Activated naive CD8-positive, alpha-beta T cell treated with anti-CD3 and anti-CD28 coated beads, Interleukin-2, amount 50 U/mL, for 24 hours (primary cell): ENCODE measurements at regions not wholly inside any gene's neighbourhood (a gene's known extent, or its start where the extent isn't known, plus 50 kb on each side); places are given as distances from the start of the nearest gene placed in this dataset.

Source experiments
- ATAC-seq: fragments of 150-1000 bp; cut with Tn5 transposase; one replicate; pipeline ENCODE4 v1.10.0; 2021
- DNase-seq: peaks from one replicate; pipeline ENCODE4 v3.0.0; 2021
- H3K27ac Mint-ChIP-seq: one replicate; pipeline ENCODE4 v1.8.0; 2021; ENCODE audit warnings: mild to moderate bottlenecking, mixed read lengths
- H3K27me3 Mint-ChIP-seq: one replicate; pipeline ENCODE4 v1.8.0; 2021; ENCODE audit warnings: mixed read lengths
- H3K36me3 Mint-ChIP-seq: one replicate; pipeline ENCODE4 v1.8.0; 2021; ENCODE audit warnings: low read depth, mixed read lengths
- H3K4me1 Mint-ChIP-seq: one replicate; pipeline ENCODE4 v1.8.0; 2021; ENCODE audit warnings: mixed read lengths
- H3K4me3 Mint-ChIP-seq: one replicate; pipeline ENCODE4 v1.8.0; 2021; ENCODE audit warnings: mild to moderate bottlenecking, moderate library complexity, mixed read lengths
- H3K9me3 Mint-ChIP-seq: one replicate; pipeline ENCODE4 v1.8.0; 2021; ENCODE audit warnings: mixed read lengths

- H3K4me3 Mint-ChIP-seq, result no peak overlapping the region
- peaks cover 6% of the 10 kb centered on the region for H3K4me1 Mint-ChIP-seq
- ATAC-seq, result no peak
- H3K27ac Mint-ChIP-seq, result no peak overlapping the region
- DNase-seq, result no peak
- H3K27me3 Mint-ChIP-seq, result peaks cover 37% of the 10 kb centered on the region
- H3K9me3 Mint-ChIP-seq, result peaks cover 3% of the 10 kb centered on the region
- no peaks in the 10 kb centered on the region for H3K36me3 Mint-ChIP-seq
Observed at GRCh38 chr12:76266797-76267196, 81.4 kb downstream of the BBS10 start.

GRCh38 chr12:76265424-76266180 is 82.6 kb downstream of the BBS10 start:
- H3K4me3 Mint-ChIP-seq, result no peak overlapping the region

GRCh38 chr12:76264611-76265012 is 83.6 kb downstream of the BBS10 start:
- H3K4me3 Mint-ChIP-seq, result no peak overlapping the region
- no peak for DNase-seq
- peaks cover 4% of the 10 kb centered on the region for H3K4me1 Mint-ChIP-seq
- peaks cover 3% of the 10 kb centered on the region for H3K9me3 Mint-ChIP-seq
- no peak for ATAC-seq
- peaks cover 35% of the 10 kb centered on the region for H3K27me3 Mint-ChIP-seq
- no peaks in the 10 kb centered on the region for H3K36me3 Mint-ChIP-seq
- H3K27ac Mint-ChIP-seq, result no peak overlapping the region

More at GRCh38 chr12:76265424-76266180, 82.6 kb downstream of the BBS10 start:
- ATAC-seq, result no peak
- Mint-ChIP-seq H3K4me1 (peaks cover 4% of the 10 kb centered on the region), H3K36me3 (no peaks in the 10 kb centered on the region), H3K9me3 (peaks cover 3% of the 10 kb centered on the region), H3K27ac (no peak overlapping the region), H3K27me3 (peaks cover 35% of the 10 kb centered on the region)
- no peak for DNase-seq

- ATAC-seq (no peak), DNase-seq (no peak)
- Mint-ChIP-seq H3K27me3 (peaks cover 30% of the 10 kb centered on the region), H3K4me1 (peaks cover 4% of the 10 kb centered on the region), H3K27ac (no peak overlapping the region), H3K36me3 (no peaks in the 10 kb centered on the region), H3K9me3 (peaks cover 3% of the 10 kb centered on the region), H3K4me3 (no peak overlapping the region)
Observed at GRCh38 chr12:76263696-76264095, 84.5 kb downstream of the BBS10 start.

GRCh38 chr12:76260390-76260748 is 87.8 kb downstream of the BBS10 start:
- H3K9me3 Mint-ChIP-seq, result peaks cover 3% of the 10 kb centered on the region
- DNase-seq (no peak), ATAC-seq (no peak)
- H3K4me3 Mint-ChIP-seq, result no peak overlapping the region
- H3K27ac Mint-ChIP-seq, result no peak overlapping the region
- H3K36me3 Mint-ChIP-seq, result no peaks in the 10 kb centered on the region
- peaks cover 2% of the 10 kb centered on the region for H3K4me1 Mint-ChIP-seq
- peaks cover 21% of the 10 kb centered on the region for H3K27me3 Mint-ChIP-seq

- H3K9me3 Mint-ChIP-seq, result peaks cover 3% of the 10 kb centered on the region
- H3K4me1 Mint-ChIP-seq, result peaks cover under 1% of the 10 kb centered on the region
- no peak for DNase-seq
- no peaks in the 10 kb centered on the region for H3K36me3 Mint-ChIP-seq
- no peak overlapping the region for H3K27ac Mint-ChIP-seq
- peaks cover 21% of the 10 kb centered on the region for H3K27me3 Mint-ChIP-seq
- no peak overlapping the region for H3K4me3 Mint-ChIP-seq
- ATAC-seq, result no peak
Observed at GRCh38 chr12:76259660-76260389, 88.4 kb downstream of the BBS10 start.

- Mint-ChIP-seq H3K36me3 (no peaks in the 10 kb centered on the region), H3K27ac (no peak overlapping the region), H3K4me3 (no peak overlapping the region), H3K4me1 (no peaks in the 10 kb centered on the region), H3K9me3 (peaks cover 3% of the 10 kb centered on the region), H3K27me3 (peaks cover 18% of the 10 kb centered on the region)
- ATAC-seq (no peak), DNase-seq (no peak)
Observed at GRCh38 chr12:76259106-76259505, 89.1 kb downstream of the BBS10 start.

GRCh38 chr12:76256904-76257303 is 91.3 kb downstream of the BBS10 start:
- H3K9me3 Mint-ChIP-seq, result no peaks in the 10 kb centered on the region
- DNase-seq, result no peak
- ATAC-seq, result peak; percentile 36
- H3K27ac Mint-ChIP-seq, result no peak overlapping the region
- no peaks in the 10 kb centered on the region for H3K36me3 Mint-ChIP-seq
- H3K4me1 Mint-ChIP-seq, result no peaks in the 10 kb centered on the region
- H3K4me3 Mint-ChIP-seq, result no peak overlapping the region
- H3K27me3 Mint-ChIP-seq, result peaks cover 10% of the 10 kb centered on the region

- Mint-ChIP-seq H3K9me3 (no peaks in the 10 kb centered on the region), H3K27me3 (peaks cover 5% of the 10 kb centered on the region), H3K4me3 (no peak overlapping the region), H3K4me1 (no peaks in the 10 kb centered on the region), H3K36me3 (no peaks in the 10 kb centered on the region), H3K27ac (no peak overlapping the region)
- DNase-seq (no peak), ATAC-seq (no peak)
Observed at GRCh38 chr12:76256321-76256720, 91.9 kb downstream of the BBS10 start.

GRCh38 chr12:76255692-76256091 is 92.5 kb downstream of the BBS10 start:
- Mint-ChIP-seq H3K4me1 (no peaks in the 10 kb centered on the region), H3K36me3 (no peaks in the 10 kb centered on the region), H3K27me3 (peaks cover 5% of the 10 kb centered on the region), H3K27ac (no peak overlapping the region), H3K9me3 (no peaks in the 10 kb centered on the region), H3K4me3 (no peak overlapping the region)
- DNase-seq (no peak), ATAC-seq (no peak)

GRCh38 chr12:76255281-76255680 is 92.9 kb downstream of the BBS10 start:
- ATAC-seq (no peak), DNase-seq (no peak)
- Mint-ChIP-seq H3K4me3 (no peak overlapping the region), H3K27ac (no peak overlapping the region), H3K4me1 (no peaks in the 10 kb centered on the region), H3K9me3 (no peaks in the 10 kb centered on the region), H3K27me3 (peaks cover 8% of the 10 kb centered on the region), H3K36me3 (no peaks in the 10 kb centered on the region)

GRCh38 chr12:76252031-76252430 is 96.2 kb downstream of the BBS10 start:
- ATAC-seq, result no peak
- Mint-ChIP-seq H3K4me1 (no peaks in the 10 kb centered on the region), H3K27me3 (peaks cover 11% of the 10 kb centered on the region), H3K36me3 (no peaks in the 10 kb centered on the region), H3K4me3 (no peak overlapping the region), H3K9me3 (no peaks in the 10 kb centered on the region), H3K27ac (no peak overlapping the region)
- DNase-seq, result no peak

GRCh38 chr12:76250256-76250655 is 98.0 kb downstream of the BBS10 start:
- no peak for DNase-seq
- H3K27ac Mint-ChIP-seq, result no peak overlapping the region
- H3K27me3 Mint-ChIP-seq, result peaks cover 22% of the 10 kb centered on the region
- H3K4me3 Mint-ChIP-seq, result no peak overlapping the region
- H3K9me3 Mint-ChIP-seq, result no peaks in the 10 kb centered on the region
- ATAC-seq, result no peak
- no peaks in the 10 kb centered on the region for H3K4me1 Mint-ChIP-seq
- H3K36me3 Mint-ChIP-seq, result no peaks in the 10 kb centered on the region

- no peak overlapping the region for H3K27ac Mint-ChIP-seq
- H3K4me3 Mint-ChIP-seq, result no peak overlapping the region
- no peaks in the 10 kb centered on the region for H3K4me1 Mint-ChIP-seq
- no peaks in the 10 kb centered on the region for H3K9me3 Mint-ChIP-seq
- peaks cover 24% of the 10 kb centered on the region for H3K27me3 Mint-ChIP-seq
- ATAC-seq (no peak), DNase-seq (no peak)
- H3K36me3 Mint-ChIP-seq, result no peaks in the 10 kb centered on the region
Observed at GRCh38 chr12:76249501-76249900, 98.7 kb downstream of the BBS10 start.

- Mint-ChIP-seq H3K4me3 (no peak overlapping the region), H3K36me3 (no peaks in the 10 kb centered on the region), H3K9me3 (no peaks in the 10 kb centered on the region), H3K4me1 (no peaks in the 10 kb centered on the region), H3K27ac (no peak overlapping the region), H3K27me3 (peaks cover 25% of the 10 kb centered on the region)
- DNase-seq (no peak), ATAC-seq (no peak)
Observed at GRCh38 chr12:76247992-76248391, 100.2 kb downstream of the BBS10 start.
